ENCODE measurements at regions not wholly inside any gene's neighbourhood (a gene's known extent, or its start where the extent isn't known, plus 50 kb on each side); places are given as distances from the start of the nearest gene placed in this dataset.
A peak's percentile ranks its signal among the peaks of the same experiment; 100 is the strongest.

DNA sequence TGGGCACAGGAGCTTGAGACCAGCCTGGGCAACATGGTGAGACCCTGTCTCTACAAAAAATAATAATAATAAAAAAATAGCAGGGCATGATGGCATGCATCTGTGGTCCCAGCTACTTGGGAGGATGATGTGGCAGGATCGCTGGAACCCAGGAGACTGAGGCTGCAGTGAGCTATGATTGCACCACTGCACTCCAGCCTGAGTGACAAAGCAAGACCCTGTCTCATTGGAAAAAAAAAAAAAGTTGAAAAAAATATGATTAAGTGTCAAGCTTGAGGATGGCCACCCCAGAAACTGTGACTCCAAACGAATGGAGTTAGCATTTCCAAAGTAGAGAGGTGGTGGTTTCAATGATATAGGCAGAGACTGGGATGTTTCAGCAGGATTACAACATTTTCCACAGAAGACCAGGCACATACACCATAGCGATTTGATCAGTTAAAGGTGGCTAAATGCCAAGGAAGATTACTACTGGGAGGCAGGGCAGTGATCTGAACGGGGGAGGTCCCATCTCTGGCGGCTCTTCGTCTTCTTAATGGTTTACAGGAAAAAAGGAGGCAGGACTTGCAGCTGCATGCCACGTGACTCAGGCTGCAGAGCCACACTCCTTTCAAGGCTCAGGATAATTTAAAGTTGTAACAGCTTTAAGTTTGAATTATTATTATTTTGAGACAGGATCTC is 250.6 kb upstream of the GALNT17 start:
- no peak overlapping the region for H3K27ac ChIP-seq
- no peaks in the 10 kb centered on the region for H3K9me3 ChIP-seq (ENCODE audit: low read depth, low read length)
- no peaks in the 10 kb centered on the region for H3K36me3 ChIP-seq (ENCODE audit: insufficient read depth, low read length)
- DNase-seq (ENCODE audit: low read depth, low spot score): peak; percentile 44
- TF ChIP-seq POLR2AphosphoS5 (IDR thresholded peaks at IDR 0.05; ENCODE audit: borderline replicate concordance, low read depth, low read length) (no peak), EZH2 (IDR thresholded peaks at IDR 0.05) (no peak), FOXP2 (optimal IDR thresholded peaks at IDR 0.05; ENCODE audit: control extremely low read depth, extremely low read length, insufficient read depth) (no peak)
- no peak overlapping the region for H3K4me3 ChIP-seq
- H3K9ac ChIP-seq (ENCODE audit: insufficient read length): no peak overlapping the region

- TF ChIP-seq FOXP2 (optimal IDR thresholded peaks at IDR 0.05; ENCODE audit: control extremely low read depth, extremely low read length, insufficient read depth) (no peak), POLR2AphosphoS5 (IDR thresholded peaks at IDR 0.05; ENCODE audit: borderline replicate concordance, low read depth, low read length) (no peak), EZH2 (IDR thresholded peaks at IDR 0.05) (no peak)
- H3K4me3 ChIP-seq: no peak overlapping the region
- H3K9me3 ChIP-seq (ENCODE audit: low read depth, low read length): no peaks in the 10 kb centered on the region
- H3K27ac ChIP-seq: no peak overlapping the region
- H3K36me3 ChIP-seq (ENCODE audit: insufficient read depth, low read length): no peaks in the 10 kb centered on the region
- no peak for DNase-seq (ENCODE audit: low read depth, low spot score)
- H3K9ac ChIP-seq (ENCODE audit: insufficient read length): no peak overlapping the region
Measured at GRCh38 chr7:70883750-70884439, 248.0 kb upstream of the GALNT17 start.

DNA sequence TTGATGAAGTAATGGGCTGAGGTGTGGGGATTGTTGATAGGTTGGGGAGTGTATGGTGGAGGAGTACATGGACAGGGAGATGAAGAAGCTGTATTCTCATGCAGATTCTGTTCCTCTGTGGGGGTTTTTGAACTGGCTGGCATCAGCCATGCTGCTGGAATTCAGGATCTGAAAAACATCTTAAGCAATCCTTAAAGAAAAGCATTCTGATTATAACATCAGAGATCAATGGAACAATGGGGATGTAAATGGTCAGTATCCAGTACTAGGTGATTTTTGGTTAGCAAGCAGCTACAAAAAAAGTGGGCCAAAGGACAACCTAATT is 247.5 kb upstream of the GALNT17 start:
- TF ChIP-seq FOXP2 (optimal IDR thresholded peaks at IDR 0.05; ENCODE audit: control extremely low read depth, extremely low read length, insufficient read depth): no peak
- TF ChIP-seq POLR2AphosphoS5 (IDR thresholded peaks at IDR 0.05; ENCODE audit: borderline replicate concordance, low read depth, low read length): no peak
- no peak for TF ChIP-seq EZH2 (IDR thresholded peaks at IDR 0.05)
- no peak for DNase-seq (ENCODE audit: low read depth, low spot score)
- Histone ChIP-seq H3K9ac (ENCODE audit: insufficient read length) (no peak overlapping the region), H3K4me3 (no peak overlapping the region), H3K9me3 (ENCODE audit: low read depth, low read length) (no peaks in the 10 kb centered on the region), H3K36me3 (ENCODE audit: insufficient read depth, low read length) (no peaks in the 10 kb centered on the region), H3K27ac (no peak overlapping the region)

GRCh38 chr7:70884809-70885208 is 247.1 kb upstream of the GALNT17 start:
- Histone ChIP-seq H3K36me3 (ENCODE audit: insufficient read depth, low read length) (no peaks in the 10 kb centered on the region), H3K9ac (ENCODE audit: insufficient read length) (no peak overlapping the region), H3K27ac (no peak overlapping the region), H3K4me3 (no peak overlapping the region), H3K9me3 (ENCODE audit: low read depth, low read length) (0 out of 2 replicates have a peak, but pooled peaks cover 2% of the 10 kb centered on the region)
- TF ChIP-seq FOXP2 (optimal IDR thresholded peaks at IDR 0.05; ENCODE audit: control extremely low read depth, extremely low read length, insufficient read depth): no peak
- no peak for TF ChIP-seq EZH2 (IDR thresholded peaks at IDR 0.05)
- TF ChIP-seq POLR2AphosphoS5 (IDR thresholded peaks at IDR 0.05; ENCODE audit: borderline replicate concordance, low read depth, low read length): no peak
- DNase-seq (ENCODE audit: low read depth, low spot score): no peak

DNA sequence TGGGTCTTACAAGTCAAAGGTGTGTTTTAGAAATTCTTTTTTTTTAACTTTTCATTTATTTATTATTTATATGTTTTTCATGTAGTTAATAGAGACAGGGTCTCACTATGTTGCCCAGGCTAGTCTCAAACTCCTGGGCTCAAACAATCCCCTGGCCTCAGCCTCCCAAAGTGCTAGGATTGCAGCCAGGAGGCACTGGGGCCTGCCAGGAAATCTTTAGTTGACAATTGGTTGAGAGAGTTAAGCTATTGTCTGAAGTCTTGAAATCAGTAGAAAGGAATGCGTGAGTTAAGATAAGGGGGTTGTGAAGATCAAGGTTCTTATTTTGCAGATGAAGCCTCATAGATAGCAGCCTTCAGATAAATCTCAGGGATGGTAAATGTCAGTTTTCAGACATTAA is 245.4 kb upstream of the GALNT17 start:
- no peak overlapping the region for H3K27ac ChIP-seq

DNA sequence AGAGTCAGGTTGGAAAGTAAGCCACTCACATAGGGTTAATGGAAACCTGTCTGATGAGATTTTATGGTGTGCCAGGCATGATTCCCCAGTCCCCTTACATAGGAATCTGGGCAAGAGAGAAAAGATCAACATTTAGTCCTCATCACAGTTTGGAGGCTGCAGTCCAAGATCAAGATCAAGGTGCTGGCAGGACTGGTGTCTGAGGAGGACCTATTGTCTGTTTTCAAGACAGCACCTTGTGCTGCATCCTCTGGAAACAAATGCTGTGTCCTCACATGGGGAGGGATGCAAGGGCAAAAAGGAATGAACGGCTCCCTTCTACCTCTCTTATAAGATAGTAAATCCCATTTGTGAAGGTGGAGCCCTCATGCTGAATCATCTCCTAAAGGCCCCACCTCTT is 244.8 kb upstream of the GALNT17 start:
- Histone ChIP-seq H3K27ac (no peak overlapping the region), H3K36me3 (ENCODE audit: insufficient read depth, low read length) (no peaks in the 10 kb centered on the region), H3K4me3 (no peak overlapping the region), H3K9ac (ENCODE audit: insufficient read length) (no peak overlapping the region), H3K9me3 (ENCODE audit: low read depth, low read length) (peaks cover 4% of the 10 kb centered on the region; the same call in 1 of the 2 replicates)
- no peak for TF ChIP-seq FOXP2 (optimal IDR thresholded peaks at IDR 0.05; ENCODE audit: control extremely low read depth, extremely low read length, insufficient read depth)
- TF ChIP-seq EZH2 (IDR thresholded peaks at IDR 0.05): no peak
- TF ChIP-seq POLR2AphosphoS5 (IDR thresholded peaks at IDR 0.05; ENCODE audit: borderline replicate concordance, low read depth, low read length): no peak
- DNase-seq (ENCODE audit: low read depth, low spot score): no peak

More for the DNA sequence above, 245.4 kb upstream of the GALNT17 start:
- H3K4me3 ChIP-seq: no peak overlapping the region
- no peaks in the 10 kb centered on the region for H3K36me3 ChIP-seq (ENCODE audit: insufficient read depth, low read length)
- TF ChIP-seq POLR2AphosphoS5 (IDR thresholded peaks at IDR 0.05; ENCODE audit: borderline replicate concordance, low read depth, low read length) (no peak), FOXP2 (optimal IDR thresholded peaks at IDR 0.05; ENCODE audit: control extremely low read depth, extremely low read length, insufficient read depth) (no peak), EZH2 (IDR thresholded peaks at IDR 0.05) (no peak)
- no peak for DNase-seq (ENCODE audit: low read depth, low spot score)
- no peak overlapping the region for H3K9ac ChIP-seq (ENCODE audit: insufficient read length)
- peaks cover 4% of the 10 kb centered on the region; the same call in 1 of the 2 replicates for H3K9me3 ChIP-seq (ENCODE audit: low read depth, low read length)

DNA sequence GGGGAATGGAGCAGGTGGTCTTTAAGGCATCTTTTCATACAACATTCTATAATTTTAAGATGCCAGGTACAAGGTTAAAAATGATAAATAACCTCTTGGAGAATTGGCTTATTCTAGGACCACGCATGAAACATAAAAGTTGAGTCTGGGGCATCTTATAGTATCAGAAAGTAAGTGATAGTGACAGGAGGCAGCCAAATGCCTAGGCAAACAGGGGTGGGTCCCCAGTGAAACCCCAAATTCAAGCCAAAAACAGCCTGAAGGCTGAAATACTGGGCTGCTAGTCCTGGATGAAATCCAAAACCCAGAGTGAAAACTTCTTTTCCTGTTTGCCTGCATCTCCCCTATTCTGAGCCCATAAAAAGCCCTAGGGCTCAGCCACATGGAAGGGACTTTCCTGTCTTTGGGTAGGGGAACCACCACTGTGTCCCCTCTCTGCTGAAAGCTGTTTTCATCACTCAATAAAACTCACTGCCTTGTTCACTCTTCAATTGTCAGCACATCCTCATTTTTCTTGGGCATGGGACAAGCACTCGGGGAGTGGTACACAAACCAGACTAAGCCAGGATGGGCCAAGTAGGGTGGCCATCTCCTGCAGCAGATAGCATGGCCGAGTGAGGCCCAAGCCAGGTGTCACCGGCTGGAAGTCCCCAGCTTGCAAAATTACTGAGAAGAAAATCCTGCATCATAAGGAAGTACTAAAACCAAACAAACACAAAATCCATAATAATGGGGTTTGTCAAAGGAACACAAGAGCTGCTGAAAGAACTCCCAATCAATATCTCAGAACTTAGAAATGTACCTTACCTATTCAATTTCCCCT is 241.6 kb upstream of the GALNT17 start:
- no peak for DNase-seq (ENCODE audit: low read depth, low spot score)
- TF ChIP-seq EZH2 (IDR thresholded peaks at IDR 0.05) (no peak), POLR2AphosphoS5 (IDR thresholded peaks at IDR 0.05; ENCODE audit: borderline replicate concordance, low read depth, low read length) (no peak; the same call in 1 of the 2 replicates), FOXP2 (optimal IDR thresholded peaks at IDR 0.05; ENCODE audit: control extremely low read depth, extremely low read length, insufficient read depth) (no peak)
- no peak overlapping the region for H3K4me3 ChIP-seq
- H3K9me3 ChIP-seq (ENCODE audit: low read depth, low read length): peaks cover 4% of the 10 kb centered on the region; the same call in 1 of the 2 replicates
- no peaks in the 10 kb centered on the region for H3K36me3 ChIP-seq (ENCODE audit: insufficient read depth, low read length)
- H3K27ac ChIP-seq: no peak overlapping the region
- no peak overlapping the region for H3K9ac ChIP-seq (ENCODE audit: insufficient read length)

- TF ChIP-seq POLR2AphosphoS5 (IDR thresholded peaks at IDR 0.05; ENCODE audit: borderline replicate concordance, low read depth, low read length): no peak
- no peak for TF ChIP-seq FOXP2 (optimal IDR thresholded peaks at IDR 0.05; ENCODE audit: control extremely low read depth, extremely low read length, insufficient read depth)
- no peak for TF ChIP-seq EZH2 (IDR thresholded peaks at IDR 0.05)
- DNase-seq (ENCODE audit: low read depth, low spot score): no peak
- Histone ChIP-seq H3K36me3 (ENCODE audit: insufficient read depth, low read length) (no peaks in the 10 kb centered on the region), H3K9me3 (ENCODE audit: low read depth, low read length) (peaks cover 4% of the 10 kb centered on the region; the same call in 1 of the 2 replicates), H3K9ac (ENCODE audit: insufficient read length) (no peak overlapping the region), H3K27ac (no peak overlapping the region), H3K4me3 (no peak overlapping the region)
Measured at GRCh38 chr7:70893422-70893821, 238.5 kb upstream of the GALNT17 start.

All from SK-N-MC (cell line).